VCaP (cell line): ENCODE measurements at regions not wholly inside any gene's neighbourhood (a gene's known extent, or its start where the extent isn't known, plus 50 kb on each side); places are given as distances from the start of the nearest gene placed in this dataset.
A peak's percentile ranks its signal among the peaks of the same experiment; 100 is the strongest.

Experiments used
- H3K27ac ChIP-seq: fragments of 450-650 bp; 2 replicates; pipeline ENCODE4 v1.5.1; 2017
- CTCF ChIP-seq: fragments of 450-650 bp; conservative IDR thresholded peaks from 2 replicates; pipeline ENCODE4 v1.5.1; 2017; ENCODE audit warnings: mild to moderate bottlenecking, moderate library complexity

GRCh38 chr5:158013303-158013702 lies 154.4 kb upstream of the CLINT1 start:
- H3K27ac ChIP-seq, result no peak overlapping the region
- TF ChIP-seq CTCF, result no peak

GRCh38 chr5:158011422-158011821 lies 152.5 kb upstream of the CLINT1 start:
- no peak for TF ChIP-seq CTCF
- no peak overlapping the region for H3K27ac ChIP-seq

- no peak overlapping the region for H3K27ac ChIP-seq
- no peak for TF ChIP-seq CTCF
These were observed 151.9 kb upstream of the CLINT1 start for GRCh38 chr5:158010831-158011230.

- no peak for TF ChIP-seq CTCF
- H3K27ac ChIP-seq, result peak overlapping the region; percentile 31; the same call in 1 of the 2 replicates
These were observed 148.4 kb upstream of the CLINT1 start for GRCh38 chr5:158007336-158007735.

GRCh38 chr5:157999696-158000095 lies 140.8 kb upstream of the CLINT1 start:
- TF ChIP-seq CTCF, result no peak

GRCh38 chr5:157997991-157998504 lies 139.1 kb upstream of the CLINT1 start:
- no peak overlapping the region for H3K27ac ChIP-seq
- no peak for TF ChIP-seq CTCF

More at GRCh38 chr5:157999696-158000095, 140.8 kb upstream of the CLINT1 start:
- H3K27ac ChIP-seq, result no peak overlapping the region

GRCh38 chr5:157994906-157995519 lies 136.1 kb upstream of the CLINT1 start:
- peak; percentile 83 for TF ChIP-seq CTCF

More at GRCh38 chr5:157994906-157995519, 136.1 kb upstream of the CLINT1 start:
- H3K27ac ChIP-seq, result no peak overlapping the region
